Renal pelvis (tissue), 1 donor: ENCODE measurements at regions not wholly inside any gene's neighbourhood (a gene's known extent, or its start where the extent isn't known, plus 50 kb on each side); places are given as distances from the start of the nearest gene placed in this dataset.
"Not testable (repeated sequence)": the region's sequence is repeated elsewhere in the genome, so short reads cannot be mapped to it uniquely, and the experiment has no call there.

Experiments used
- DNase-seq: peaks from one replicate; pipeline ENCODE4 v3.0.0-alpha.2; 2013

DNA sequence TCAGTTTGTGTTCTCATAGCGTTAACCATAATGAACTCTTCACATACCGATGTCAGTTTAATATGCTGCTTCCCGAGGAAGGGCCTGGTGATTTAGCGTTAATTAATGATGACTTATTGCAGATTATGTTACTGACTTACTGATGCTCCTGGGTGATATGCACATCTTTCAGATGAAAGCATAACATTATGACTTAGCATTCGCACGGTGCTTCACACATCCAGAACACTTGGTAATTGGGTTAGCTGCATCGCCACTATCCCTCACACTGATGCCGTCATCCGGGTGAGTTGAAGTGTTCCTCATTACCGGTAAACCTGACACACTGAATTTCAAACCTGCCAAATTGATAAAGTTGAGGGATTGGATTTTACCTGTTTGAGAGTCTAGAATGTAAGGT is 239.0 kb upstream of the PODXL start:
- DNase-seq: no peak

DNA sequence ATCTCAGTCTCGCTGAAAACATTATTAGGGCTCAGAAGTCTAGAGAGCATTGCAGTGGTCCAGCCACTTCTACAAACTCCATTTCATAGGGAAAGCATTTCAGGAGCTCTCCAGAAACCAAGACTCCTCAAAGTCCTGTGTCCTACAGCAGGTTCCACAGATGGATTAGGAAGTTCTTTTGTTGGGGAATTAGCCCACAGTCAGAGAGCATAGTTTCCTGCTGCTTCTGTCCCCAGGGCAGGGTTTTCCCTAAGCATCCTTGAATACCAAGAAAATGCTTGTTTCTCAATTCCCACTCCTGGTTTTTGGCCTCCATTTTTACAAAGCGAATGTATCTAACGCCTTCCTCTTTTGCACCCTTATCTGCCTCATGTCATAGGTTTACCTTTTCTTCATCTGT is 235.9 kb upstream of the PODXL start:
- no peak for DNase-seq

DNA sequence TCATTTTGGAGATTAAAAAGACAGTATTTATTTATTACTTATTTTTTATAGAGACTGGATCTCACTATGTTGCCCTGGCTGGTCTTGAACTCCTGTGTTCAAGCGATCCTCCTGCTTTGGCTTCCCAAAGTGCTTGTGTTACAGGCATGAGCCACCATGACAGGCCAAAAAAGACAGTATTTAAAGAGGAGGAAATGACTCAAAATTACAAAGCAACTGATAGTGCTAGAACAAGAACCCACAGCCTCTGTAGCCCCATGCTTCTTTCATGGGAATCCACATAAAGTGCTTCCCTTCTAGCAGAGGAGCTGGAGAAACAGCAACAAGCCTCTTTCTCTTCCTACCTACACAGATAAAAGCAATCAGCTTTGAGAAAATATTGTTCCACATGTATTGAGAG is 230.7 kb upstream of the PODXL start:
- DNase-seq: no peak

DNA sequence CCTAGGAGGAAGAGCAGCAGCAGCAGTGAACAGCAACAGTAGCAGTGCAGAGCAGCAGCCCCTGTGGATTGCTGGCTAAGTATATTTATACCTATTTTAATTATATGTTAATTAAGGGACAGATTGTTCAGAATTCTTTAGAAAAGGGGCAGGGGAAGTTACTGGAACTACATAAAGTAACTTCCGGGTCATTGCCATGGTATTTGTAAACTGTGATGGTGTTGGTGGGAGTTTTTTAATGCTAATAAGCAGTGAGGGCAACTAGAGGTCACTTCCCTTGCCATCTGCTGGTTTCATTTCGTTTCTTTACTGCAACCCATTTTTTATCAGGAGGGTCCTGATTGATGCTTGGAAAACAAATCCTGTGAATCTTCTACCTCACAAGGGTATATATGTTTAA is 229.8 kb upstream of the PODXL start:
- no peak for DNase-seq

DNA sequence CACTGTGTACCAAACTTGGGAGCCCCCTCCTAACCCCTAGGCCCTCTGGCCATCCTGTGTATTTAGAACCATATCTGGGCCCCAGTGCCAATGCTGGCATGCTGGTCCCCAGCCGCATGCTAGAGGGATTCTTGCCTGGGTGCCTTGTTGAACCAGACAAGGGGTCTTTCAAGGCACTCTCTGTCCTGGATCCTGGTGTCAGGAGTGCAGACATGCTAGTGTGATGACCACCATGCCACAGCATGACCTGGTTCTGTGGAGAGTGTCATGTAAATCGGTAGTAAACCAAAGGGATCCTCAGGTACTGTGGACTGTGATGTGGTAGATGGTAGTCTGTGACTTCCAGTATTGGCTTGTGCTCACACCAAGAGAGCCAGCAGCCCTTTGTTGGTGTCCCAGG is 222.2 kb upstream of the PODXL start:
- DNase-seq: no peak

DNA sequence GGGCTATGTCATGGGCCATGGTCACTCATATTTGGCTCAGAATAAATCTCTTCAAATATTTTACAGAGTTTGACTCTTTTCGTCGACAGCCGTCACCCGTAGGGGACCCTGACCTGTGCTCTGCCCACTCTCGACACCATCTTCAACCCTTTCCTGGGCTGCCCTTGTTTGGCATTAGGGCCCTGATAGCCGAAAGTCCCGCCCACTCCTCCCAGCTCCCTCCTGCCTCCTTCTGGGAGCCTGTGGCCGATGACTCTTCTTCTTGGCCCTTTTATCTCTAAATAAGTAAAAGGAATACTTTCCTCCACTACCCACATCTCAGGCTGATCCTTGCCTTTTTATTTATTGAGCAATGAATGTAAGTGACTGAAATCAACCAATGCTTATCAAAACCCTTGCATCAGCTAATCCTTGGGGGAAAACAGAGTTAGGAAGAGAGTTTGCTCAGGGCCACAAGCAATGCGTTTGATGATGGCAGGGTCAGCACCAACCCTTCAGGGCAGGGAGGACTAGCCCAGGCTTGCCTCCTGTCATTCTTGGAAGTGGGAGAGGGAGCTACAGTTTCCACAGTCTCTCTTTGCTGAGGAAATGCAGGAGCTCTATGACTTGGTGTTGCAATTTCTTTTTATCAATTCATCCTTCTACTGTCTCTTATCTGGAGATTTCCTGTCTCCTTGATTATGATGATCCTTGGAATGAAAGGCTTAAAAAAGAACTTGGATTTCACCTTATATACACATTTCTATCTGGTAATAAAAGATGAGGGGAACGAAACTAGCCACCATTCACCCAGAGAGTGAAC is 218.2 kb upstream of the PODXL start:
- DNase-seq: no peak

DNA sequence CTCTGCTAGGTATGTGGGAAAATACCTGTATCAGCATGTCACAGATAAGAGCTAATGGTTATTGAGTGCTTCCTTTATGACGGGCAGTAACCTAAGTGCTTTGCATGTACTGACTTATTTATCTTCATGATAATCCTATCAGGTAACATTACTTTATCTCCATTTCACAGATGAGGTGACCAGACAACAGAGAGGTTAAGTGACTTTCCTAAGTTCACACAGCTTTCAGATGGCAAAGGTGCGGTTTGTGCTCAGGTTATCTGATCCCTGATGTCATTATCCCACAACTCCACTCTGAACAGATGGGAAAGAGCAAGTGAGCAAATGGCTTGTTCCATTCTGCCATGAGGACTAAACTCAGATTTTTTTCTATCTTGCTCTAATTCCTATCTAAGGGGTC is 217.0 kb upstream of the PODXL start:
- DNase-seq: no peak

DNA sequence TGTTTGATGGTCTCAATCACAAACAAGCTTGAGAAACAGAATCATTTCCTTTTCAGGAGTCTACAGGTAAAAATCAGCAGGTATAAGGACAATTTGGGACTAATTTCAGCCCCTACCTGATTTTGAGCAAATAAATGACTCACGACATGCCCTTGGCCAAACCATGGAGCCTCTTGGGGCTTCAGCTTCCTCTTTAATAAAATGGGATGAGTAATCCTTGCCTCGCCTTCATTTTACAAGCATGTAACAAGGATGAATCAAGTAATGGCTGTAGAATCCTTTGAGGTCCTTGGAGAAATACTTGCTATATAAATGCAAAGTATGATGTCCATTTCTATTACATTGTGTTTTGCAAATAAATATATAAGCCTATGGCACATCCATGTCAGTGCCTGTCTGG is 212.8 kb upstream of the PODXL start:
- no peak for DNase-seq

DNA sequence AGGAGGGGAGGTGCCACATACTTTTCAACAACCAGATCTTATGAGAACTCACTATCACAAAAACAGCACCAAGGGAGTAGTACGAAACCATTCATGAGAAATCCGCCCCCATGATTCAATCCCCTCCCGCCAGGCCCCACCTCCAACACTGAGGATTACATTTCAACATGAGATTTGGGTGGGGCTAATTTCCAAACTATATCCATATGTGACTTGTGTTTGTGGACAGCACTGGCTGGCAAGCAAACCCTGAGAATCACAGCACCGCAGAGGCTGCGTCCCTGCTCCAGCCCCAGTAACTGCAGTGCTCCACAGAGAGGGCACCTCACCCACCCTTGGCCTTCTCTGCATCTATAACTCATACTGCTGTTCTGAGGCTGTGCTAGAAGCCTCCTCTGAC is 211.2 kb upstream of the PODXL start:
- DNase-seq: no peak

DNA sequence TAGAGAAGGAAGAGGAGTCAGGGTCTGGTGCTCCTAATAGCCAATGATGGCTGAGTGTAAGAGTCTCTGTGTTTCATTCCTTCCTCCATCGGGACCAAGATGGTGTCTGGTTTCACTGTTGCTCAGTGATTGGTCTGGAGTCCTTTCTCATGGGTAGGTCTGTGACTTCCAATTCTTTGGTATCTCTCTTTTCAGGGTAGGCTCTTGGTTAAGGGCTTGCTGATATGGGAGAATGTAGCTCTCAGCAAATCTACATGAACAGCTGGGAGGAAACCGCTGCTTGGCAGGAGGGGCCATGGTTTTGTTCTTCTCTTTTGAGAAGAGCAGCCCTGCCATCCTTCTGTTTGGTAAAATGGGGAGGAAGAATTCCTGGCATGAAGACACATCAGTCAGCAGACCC is 209.1 kb upstream of the PODXL start:
- DNase-seq: no peak

DNA sequence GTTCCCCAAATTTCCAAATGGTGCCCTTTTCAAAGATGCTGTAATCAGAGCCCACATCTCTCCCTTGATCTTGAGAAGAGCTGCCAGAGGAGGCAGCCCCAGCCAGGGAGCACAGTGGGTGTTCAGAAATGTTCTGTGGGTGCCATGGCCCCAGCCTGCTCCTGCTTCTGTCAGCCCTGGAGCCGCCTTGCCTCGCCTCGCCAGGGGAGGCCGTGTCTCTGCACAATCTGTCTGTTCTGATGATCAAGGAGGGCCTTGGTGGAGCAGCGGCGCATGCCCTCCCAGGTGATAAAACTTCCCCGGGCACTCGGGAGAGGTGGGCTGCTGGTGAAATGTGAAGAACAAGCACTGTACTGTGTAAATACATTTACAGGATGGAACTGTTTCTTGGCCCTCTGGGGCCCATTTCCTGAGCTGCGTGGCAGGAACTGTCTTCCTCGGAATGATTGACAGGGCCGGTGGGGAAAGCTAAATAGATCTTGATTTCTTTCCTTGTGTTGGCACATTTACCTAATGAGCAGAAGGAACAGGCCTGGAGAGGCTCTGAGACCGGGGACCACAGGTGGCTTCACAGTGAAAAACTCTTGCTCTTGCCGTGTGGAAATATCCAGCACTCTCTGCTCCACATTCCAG is 207.8 kb upstream of the PODXL start:
- no peak for DNase-seq

DNA sequence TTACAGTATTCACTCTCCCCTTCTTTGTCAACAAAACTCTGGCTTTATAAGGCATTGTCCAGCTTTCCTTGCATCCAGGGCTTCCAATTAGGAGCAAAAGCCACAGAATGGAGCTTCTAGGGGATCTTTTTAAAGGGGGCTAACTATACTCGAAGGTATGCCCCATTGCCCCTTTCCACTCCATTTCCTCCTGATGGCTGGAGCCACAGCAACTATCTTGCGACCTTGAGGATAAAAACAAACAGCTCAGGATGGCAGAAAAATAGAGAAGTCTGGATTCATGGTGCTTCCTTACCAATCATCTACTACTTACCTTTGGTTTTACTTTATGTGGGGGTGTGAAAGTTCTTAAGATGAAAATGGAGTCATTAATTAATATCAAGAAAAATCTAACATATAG is 206.3 kb upstream of the PODXL start:
- DNase-seq: no peak

DNA sequence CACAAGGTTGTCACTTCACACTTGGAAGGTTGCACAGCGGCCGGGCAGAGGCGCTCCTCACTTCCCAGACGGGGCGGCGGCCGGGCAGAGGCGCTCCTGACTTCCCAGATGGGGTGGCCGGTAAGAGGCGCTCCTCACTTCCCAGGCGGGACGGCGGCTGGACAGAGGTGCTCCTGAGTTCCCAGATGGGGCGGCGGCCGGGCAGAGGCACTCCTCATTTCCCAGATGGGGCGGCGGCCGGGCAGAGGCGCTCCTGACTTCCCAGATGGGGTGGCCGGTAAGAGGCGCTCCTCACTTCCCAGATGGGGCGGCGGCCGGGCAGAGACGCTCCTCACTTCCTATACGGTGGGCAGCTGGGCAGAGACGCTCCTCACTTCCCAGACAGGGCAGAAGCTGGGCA is 199.4 kb upstream of the PODXL start:
- DNase-seq: not testable (repeated sequence)

DNA sequence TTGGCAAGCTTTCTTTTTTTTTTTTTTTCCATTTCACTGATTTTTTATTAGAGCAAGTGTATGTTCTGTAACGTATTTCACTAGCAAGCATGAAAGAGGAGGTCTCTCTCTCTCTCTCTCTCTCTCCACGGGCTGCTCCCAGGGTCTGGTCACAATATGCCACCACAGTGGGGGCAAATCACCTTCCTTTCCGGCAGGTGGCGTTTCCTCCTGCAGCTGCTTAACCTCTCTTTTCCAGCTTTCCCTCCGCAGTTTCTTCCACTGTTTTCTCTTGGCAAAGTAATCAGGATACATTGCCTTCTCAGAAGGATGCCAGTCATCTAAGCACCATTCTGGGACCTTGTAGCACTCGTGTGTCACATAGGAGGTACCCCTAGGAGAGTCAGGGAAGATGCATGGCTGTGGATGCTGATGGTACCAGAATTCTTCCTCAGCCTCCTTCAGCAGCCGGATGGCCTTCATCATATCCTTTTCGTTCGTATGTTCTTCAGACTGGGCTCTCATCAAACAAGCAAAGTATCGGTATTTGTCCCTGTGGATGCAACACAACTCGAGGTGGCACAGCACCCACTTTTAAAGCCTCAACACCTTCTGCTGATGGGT is 197.3 kb upstream of the PODXL start:
- no peak for DNase-seq

DNA sequence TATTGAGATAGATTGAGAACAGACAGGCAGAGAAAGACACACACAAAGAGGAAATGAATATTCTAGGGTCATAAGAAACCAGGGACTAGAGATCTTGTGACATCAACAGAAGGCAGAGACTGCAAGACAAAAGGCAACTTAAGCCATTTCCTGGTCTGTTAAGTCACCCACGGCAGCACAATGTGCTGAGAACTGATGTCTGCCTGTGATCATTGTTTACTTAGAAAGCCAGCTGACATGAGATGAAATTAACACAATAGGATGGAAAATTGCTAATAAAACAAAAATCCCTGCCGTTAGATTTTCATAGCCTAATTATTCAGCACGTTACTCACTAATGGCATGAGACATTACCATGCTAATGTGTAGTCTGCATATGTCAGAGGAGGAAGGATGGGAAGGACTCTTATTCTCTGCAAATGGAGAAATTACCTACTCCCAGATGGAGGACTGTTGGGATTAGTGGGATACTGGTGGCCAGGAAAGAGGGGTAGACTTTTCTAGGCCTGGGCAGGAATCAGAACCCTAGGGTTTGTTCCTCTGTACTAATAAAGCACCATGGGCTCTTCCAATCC is 191.3 kb upstream of the PODXL start:
- DNase-seq: no peak

DNA sequence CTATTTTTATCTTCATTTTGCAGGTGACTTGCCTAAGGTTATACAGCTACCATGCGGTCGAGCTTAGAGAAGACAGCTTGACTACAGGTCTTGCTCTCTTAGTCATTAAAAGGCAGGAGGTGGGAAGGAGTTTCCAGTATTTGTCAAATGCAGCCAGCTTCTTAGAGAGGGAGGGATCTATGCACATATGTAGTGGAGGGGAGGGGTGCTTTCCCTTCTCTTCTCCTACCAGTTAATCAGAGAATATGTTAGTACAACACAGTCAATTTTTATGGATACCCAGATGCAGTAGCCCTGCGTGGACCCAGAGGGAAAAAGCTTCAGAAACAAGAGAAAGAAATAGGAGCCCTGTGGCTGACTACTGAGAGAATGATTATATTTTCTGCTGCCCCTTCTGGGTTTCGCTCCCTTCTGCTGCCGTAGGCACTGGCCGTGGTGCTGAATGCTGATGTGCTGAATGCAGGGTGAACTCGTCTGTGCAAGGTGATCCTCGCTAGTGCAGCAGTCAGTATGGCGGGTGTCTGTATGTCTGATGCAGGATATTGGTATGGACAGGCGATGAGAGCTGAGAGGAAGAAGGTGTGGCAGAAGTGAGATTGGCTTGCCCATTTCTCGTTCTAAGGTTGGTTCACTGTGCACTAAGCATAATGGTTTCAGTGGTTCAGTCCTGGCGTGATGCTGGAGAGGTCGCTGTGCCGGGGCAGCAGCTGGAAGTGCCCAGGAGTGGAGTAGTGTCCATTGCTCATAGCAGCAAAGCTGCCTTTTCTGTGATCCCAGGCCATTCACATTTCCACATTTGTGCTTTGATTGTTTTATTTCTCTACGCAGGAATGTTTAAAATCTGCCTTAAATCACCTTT is 189.2 kb upstream of the PODXL start:
- DNase-seq: peak; percentile 75

DNA sequence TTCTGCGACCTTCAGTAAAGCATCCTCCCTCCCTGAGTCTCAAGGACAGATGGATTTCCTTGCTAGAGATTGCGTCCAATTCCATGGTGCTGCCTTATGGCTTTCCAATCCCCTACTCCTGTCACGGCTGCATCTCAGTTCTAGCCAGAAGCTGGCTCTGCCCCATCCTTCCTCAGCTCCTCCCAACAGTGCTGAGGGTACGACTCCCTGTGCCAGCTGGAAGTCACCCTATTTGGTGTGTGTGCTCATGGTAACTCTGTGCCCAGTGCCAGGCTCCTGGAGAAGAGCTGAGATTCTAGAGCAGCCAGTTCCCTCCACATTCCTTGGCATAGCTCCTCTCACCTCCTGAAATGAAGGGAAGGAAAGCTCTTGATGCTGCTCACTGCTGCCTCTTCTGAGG is 185.0 kb upstream of the PODXL start:
- DNase-seq: no peak

DNA sequence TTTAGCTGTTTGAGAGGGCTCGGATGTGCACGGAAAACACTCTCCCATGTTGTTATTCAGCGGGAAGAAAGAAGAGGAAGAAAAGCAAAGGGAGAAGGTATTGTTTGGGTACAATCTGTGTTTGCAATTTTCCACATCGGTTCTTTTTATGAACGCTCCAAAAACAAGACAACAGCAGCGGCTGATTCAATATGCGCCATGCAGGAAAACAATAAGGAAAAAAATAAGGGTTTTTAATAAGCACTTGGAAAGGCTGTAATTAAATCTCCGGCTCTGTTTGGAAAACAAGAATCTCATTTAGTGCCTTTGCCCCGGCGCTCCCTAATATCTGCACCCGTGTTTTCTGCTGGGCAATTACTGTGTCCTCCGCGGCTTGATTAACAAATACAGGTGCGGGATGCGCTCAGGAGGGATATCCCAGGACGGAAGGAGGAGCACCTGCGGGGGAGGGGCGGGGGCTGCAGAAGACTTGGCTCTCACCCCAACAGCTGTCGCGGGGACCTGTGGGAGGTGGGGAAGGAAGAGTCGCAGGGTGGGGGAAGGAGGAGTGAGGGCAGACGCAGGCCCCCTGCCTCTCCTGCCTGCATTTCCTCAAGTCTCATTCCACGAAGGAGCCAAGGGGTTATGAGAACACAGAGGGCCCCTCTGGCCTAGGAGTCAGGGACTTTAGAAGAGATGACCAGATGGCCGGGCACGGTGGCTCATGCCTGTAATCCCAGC is 181.5 kb upstream of the PODXL start:
- no peak for DNase-seq

DNA sequence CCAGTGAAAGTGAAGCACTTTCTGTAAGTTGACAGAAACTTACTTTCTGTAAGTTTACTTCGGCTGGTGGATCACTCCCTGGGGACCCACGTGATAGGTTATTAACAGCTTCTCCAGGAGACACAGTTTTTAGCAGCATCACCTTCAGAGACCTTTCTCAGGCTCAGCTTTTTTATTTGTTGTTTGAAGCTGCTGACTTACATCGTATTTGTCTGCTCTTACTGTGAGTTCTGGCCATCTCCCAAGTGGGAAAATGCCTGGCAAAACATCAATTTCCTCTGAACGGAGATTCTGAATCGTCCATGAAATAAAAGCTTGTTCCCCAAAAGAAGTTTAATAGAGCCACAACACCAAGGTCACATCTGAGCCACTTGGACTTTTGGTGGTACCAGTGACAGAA is 178.7 kb upstream of the PODXL start:
- DNase-seq: peak; percentile 24

DNA sequence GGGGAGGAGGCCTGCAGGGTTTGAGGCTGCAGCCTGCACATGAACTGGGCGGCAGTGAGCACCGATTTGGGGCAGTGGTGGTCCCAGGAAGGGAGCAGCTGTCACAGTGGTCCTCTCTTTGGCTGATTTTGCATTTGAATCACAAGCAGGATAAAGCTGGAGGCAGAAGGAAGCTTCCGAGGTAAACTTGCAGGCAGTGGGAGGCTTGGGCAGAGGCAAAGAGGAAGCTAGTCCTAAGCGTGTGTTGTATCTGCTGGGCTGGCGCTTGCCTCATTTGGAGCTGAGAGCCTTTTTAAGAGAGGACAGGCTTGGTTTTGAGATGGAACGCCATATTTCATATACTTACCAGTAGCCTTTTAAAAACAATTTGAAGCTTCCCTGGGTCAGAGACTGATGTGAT is 177.2 kb upstream of the PODXL start:
- no peak for DNase-seq

DNA sequence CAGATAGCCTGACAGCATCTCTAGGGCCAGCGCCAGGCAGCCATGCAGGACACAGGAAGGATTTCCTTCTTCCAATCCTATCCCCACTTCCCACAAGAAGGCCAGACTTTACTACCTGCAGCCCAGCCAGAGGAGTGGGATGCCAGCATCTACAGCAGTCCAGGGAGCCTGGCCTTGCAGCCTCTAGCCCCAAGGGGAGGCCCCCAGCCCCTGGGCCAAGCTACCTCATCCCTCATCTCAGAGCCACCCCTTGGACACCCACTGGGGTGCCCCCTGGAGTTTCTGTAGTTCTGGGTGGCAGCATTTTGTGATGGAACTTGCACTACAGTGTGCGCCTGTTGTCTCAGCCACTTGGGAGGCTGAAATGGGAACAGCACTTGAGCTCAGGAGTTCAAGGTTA is 170.8 kb upstream of the PODXL start:
- DNase-seq: no peak

DNA sequence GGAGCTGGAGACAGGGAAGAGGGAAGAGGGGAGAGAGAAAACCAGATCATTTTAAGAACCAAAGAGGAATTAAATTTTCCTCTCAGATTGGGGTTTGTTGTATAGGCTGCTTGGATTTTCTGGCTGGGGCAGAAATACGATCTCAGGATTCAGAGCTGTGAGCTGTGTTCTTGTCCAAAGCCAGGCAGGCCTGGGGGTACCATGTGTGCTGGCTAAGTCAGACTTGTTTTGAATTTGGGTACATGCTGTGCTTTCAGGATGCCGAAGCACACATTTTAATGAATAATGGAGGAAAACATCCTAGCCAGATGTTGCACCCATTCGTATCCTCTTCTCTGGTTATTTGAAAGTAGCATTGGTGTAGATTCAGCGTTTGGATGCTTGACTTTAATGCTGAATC is 170.3 kb upstream of the PODXL start:
- DNase-seq: no peak
